K562 (cell line): ENCODE measurements at regions not wholly inside any gene's neighbourhood (a gene's known extent, or its start where the extent isn't known, plus 50 kb on each side); places are given as distances from the start of the nearest gene placed in this dataset.

ENCODE experiments used
- GATA2 ChIP-seq: sonication (generic); formaldehyde crosslinking; IDR thresholded peaks from 2 replicates; pipeline ENCODE4 v1.4.0; 2020; ENCODE audit warnings: mild to moderate bottlenecking, missing genetic modification reagents
- HCFC1 ChIP-seq: IDR thresholded peaks from 2 replicates; pipeline ENCODE4 v1.6.1; 2012; ENCODE audit warnings: low read depth, low read length, improper control_type of control experiment
- HEY1 ChIP-seq: fragments of 250-450 bp; sonication (Bioruptor Pico); IDR thresholded peaks from 2 replicates; pipeline ENCODE4 v1.5.0; 2020; ENCODE audit warnings: mild to moderate bottlenecking, moderate library complexity, borderline replicate concordance
- HNRNPH1 ChIP-seq: fragments of 200-400 bp; formaldehyde crosslinking; optimal IDR thresholded peaks from 2 replicates; pipeline ENCODE3; 2017; ENCODE audit warnings: low read depth, mild to moderate bottlenecking, low read length, moderate library complexity
- HNRNPLL ChIP-seq: fragments of 200-400 bp; formaldehyde crosslinking; IDR thresholded peaks from 2 replicates; pipeline ENCODE4 v1.6.1; 2017; ENCODE audit warnings: low read length, low read depth, mild to moderate bottlenecking; ENCODE audit not compliant: poor library complexity, severe bottlenecking
- JUND ChIP-seq, 2 experiments: IDR thresholded peaks; 2 replicates in 1 of 2; 3 replicates in 1 of 2; pipeline ENCODE4 v1.6.1; 2011; ENCODE audit warnings: borderline replicate concordance in 2 of 2, low read depth in 2 of 2, low read length in 2 of 2, improper control_type of control experiment in 1 of 2, missing biosample characterization in 1 of 2, missing genetic modification characterization in 1 of 2, missing genetic modification reagents in 1 of 2
- MCM7 ChIP-seq, 2 experiments: fragments of 450-650 bp; IDR thresholded peaks; 2 replicates each; pipeline ENCODE4 v1.6.1; 2016 to 2018
- NELFE ChIP-seq: IDR thresholded peaks from 2 replicates; pipeline ENCODE4 v1.6.1; 2011; ENCODE audit warnings: mild to moderate bottlenecking; ENCODE audit not compliant: insufficient read depth, insufficient read length
- NFE2 ChIP-seq: IDR thresholded peaks from 2 replicates; pipeline ENCODE4 v1.6.1; 2014; ENCODE audit warnings: antibody characterized with exemption, low read depth
- NR4A1 ChIP-seq, 2 experiments: fragments of 250-450 bp in 1 of 2; fragments of 450-650 bp in 1 of 2; sonication (Bioruptor Pico) in 1 of 2; IDR thresholded peaks; 2 replicates each; pipeline versions ENCODE4 v1.4.0 to v1.6.1; 2016 to 2020; ENCODE audit warnings: mild to moderate bottlenecking in 2 of 2, missing compliant biosample characterization in 1 of 2, missing genetic modification characterization in 1 of 2, moderate library complexity in 1 of 2
- TBL1XR1 ChIP-seq, 2 experiments: IDR thresholded peaks; 2 replicates each; pipeline ENCODE4 v1.6.1; 2012; ENCODE audit warnings: improper control_type of control experiment in 2 of 2, low read length in 2 of 2, mild to moderate bottlenecking in 1 of 2
- ZFP30 ChIP-seq: fragments of 250-450 bp; sonication (Bioruptor Pico); IDR thresholded peaks from 2 replicates; pipeline ENCODE4 v1.8.0; 2022; ENCODE audit warnings: moderate library complexity, mild to moderate bottlenecking, inconsistent platforms, borderline replicate concordance
- ZMIZ1 ChIP-seq, 2 experiments: fragments of 150-350 bp in 1 of 2; IDR thresholded peaks; 2 replicates each; pipeline ENCODE4 v1.6.1; 2012 to 2016; ENCODE audit warnings: low read depth in 2 of 2, low read length in 2 of 2, mild to moderate bottlenecking in 1 of 2, moderate library complexity in 1 of 2
- ZNF121 ChIP-seq: sonication (generic); formaldehyde crosslinking; conservative IDR thresholded peaks from 2 replicates; pipeline ENCODE4 v1.8.0; 2022; ENCODE audit warnings: missing genetic modification reagents
- ZNF184 ChIP-seq: sonication (generic); formaldehyde crosslinking; IDR thresholded peaks from 2 replicates; pipeline ENCODE4 v1.5.0; 2020; ENCODE audit warnings: missing genetic modification reagents
- ZNF407 ChIP-seq: fragments of 450-650 bp; IDR thresholded peaks from 2 replicates; pipeline ENCODE4 v1.6.1; 2016; ENCODE audit warnings: low read depth

- TF ChIP-seq JUND (IDR thresholded peaks at IDR 0.05; ENCODE audit: borderline replicate concordance, low read depth, low read length): peak; percentile 75
- TF ChIP-seq JUND (tag; IDR thresholded peaks at IDR 0.05; ENCODE audit: borderline replicate concordance, low read depth, low read length): peak; percentile 81; the same call in 2 of the 3 replicates
- no peak for TF ChIP-seq NR4A1 (CRISPR knock-in tag; IDR thresholded peaks at IDR 0.05)
- TF ChIP-seq NR4A1 (tag; IDR thresholded peaks at IDR 0.05): peak; percentile 39; the same call in 1 of the 2 replicates
- TF ChIP-seq ZMIZ1 (IDR thresholded peaks at IDR 0.05; ENCODE audit: low read depth in 2 of 2, low read length in 2 of 2): no peak
- no peak for TF ChIP-seq ZNF407
- no peak for TF ChIP-seq MCM7 (IDR thresholded peaks at IDR 0.05)
- no peak for TF ChIP-seq HNRNPH1
- no peak for TF ChIP-seq HEY1
- peak in 1 of 2 experiments; percentile 46; a peak in 1 of 4 replicates for TF ChIP-seq TBL1XR1 (IDR thresholded peaks at IDR 0.05; ENCODE audit: low read length in 2 of 2)
- TF ChIP-seq HCFC1: no peak
- no peak for TF ChIP-seq ZNF184 (CRISPR knock-in tag)
- no peak for TF ChIP-seq ZFP30
- peak; percentile 64 for TF ChIP-seq GATA2 (CRISPR knock-in tag)
- no peak for TF ChIP-seq NELFE
- TF ChIP-seq NFE2: peak; percentile 97
- no peak for TF ChIP-seq ZNF121 (CRISPR knock-in tag)
- TF ChIP-seq HNRNPLL: no peak
These were observed 55.8 kb upstream of the OR6J1 start (continued) for GRCh38 chr14:22699801-22700564.
